GM18499 (cell line): ENCODE measurements at regions not wholly inside any gene's neighbourhood (a gene's known extent, or its start where the extent isn't known, plus 50 kb on each side); places are given as distances from the start of the nearest gene placed in this dataset.
"Not testable (repeated sequence)": the region's sequence is repeated elsewhere in the genome, so short reads cannot be mapped to it uniquely, and the experiment has no call there.

Experiments used
- ATAC-seq: cut with Tn5 transposase; IDR thresholded peaks from one replicate; pipeline ENCODE4 v1.9.1; 2021; ENCODE audit warnings: moderate number of reproducible peaks; ENCODE audit not compliant: insufficient read depth, unreplicated experiment

DNA sequence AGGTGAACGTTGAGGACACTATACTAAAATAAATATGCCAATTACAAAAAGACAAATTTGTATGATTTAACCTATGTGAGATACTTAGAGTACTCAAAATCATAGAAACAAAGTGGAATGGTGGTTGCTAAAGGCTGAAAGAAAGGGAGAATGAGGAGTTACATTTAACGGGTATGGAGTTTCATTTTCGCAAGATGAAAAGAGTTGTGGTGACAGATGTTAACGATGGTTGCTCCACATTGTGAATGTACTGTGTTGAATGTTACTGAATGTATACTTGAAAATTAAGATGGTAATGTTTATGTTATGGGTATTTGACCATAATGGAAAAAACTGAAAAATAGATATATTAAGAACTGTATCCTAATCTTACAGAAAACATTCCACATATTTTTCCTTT, 51.3 kb upstream of the MOCS2 start:
- ATAC-seq, result no peak

DNA sequence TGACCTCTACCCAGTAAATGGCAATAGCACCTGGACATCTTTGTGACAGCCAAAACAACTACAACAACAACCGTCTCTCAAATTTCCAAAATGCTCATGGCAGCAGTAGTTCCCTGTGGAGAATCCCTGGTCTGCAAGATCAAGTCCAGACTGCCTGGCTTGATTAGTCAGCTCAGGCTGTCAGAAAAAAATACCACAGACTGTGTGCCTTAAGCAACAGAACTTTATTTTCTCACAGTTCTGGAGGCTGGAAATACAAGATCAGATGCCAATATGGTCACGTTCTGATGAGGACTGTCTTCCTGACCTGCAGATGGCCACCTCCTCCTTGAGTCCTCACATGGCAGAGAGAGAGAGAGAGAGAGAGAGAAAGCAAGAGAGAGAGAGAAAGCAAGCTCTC, 52.3 kb upstream of the MOCS2 start:
- no peak for ATAC-seq

DNA sequence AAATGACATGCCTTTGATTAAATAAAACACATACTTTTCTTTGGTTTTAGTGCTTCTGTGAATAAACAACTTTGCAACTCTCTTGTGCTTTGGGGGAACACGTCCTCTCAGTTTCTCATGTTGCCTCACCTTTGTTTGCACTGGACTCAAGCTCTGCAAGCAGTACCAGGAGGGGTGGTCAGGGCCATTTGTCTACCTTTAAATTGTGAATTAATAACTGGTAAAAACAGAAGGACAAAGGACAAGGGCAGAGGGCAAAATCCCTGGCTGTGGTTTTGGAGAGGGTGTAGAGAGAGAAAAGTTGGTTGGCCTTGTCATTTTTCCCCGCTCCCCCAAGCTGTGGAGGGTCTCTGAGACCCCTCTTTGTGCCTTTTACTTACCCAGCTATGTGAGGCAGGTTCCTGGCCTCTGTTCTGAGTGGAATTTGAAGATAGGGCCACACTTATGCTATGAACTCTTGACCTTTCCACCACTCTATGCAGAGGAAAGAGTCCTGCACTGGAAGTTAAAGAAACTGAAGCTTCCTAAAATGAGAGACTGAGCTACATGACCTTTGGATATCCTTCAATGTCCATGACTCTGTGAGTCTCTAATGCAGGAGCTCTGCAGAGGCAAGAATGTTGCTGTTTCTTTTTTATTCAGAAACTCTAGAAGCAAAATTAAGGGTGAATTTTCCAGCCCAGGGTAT, 55.1 kb upstream of the MOCS2 start:
- no peak for ATAC-seq

DNA sequence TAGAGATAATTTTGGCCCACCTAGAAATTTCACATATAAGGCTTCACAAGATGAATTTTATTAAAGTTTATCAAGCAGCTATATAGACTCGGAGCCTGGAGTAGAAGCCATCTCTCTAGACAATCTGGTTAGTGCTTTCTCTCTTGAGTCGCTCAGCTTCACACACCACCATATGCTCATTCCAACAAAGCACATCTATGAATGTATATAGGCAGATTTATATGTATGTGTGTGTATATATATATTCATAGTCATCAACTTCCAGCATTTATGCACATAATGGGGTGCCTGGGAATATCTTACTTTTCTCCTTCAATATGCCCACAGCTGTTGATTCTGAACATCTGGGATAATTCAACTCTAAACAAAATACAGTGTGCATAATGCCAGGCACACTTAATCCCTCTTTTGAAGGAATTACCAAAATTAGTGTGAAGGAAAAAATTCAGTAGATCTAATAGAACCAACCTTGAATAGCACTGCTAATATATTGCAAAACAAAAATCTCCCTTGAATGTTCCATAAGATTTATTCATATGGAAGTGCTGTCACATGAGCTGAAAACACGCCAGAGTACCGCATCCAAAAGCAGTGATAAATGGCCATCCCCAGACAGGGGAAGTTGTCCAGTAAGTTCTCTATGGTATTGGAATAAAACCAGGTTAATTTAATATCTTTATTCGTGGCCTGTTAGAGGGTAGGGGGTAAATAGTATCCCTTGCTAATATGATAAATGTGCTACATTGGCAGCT, 56.0 kb upstream of the MOCS2 start:
- ATAC-seq, result no peak

DNA sequence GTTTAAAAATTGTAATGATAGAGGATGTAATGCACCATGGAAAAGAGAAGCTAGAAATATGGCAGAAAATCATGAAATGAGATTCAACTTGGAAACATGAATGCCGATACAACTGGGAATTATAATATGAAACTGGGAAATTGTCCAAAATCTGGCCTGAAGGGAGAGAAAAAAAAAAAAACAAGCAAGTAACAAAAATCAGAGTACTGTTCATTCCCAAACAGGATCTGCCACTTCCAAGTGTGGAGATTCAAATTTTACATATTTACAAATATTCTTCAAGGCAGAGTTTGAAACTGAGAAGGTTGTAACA, 56.6 kb upstream of the MOCS2 start:
- ATAC-seq, result no peak

DNA sequence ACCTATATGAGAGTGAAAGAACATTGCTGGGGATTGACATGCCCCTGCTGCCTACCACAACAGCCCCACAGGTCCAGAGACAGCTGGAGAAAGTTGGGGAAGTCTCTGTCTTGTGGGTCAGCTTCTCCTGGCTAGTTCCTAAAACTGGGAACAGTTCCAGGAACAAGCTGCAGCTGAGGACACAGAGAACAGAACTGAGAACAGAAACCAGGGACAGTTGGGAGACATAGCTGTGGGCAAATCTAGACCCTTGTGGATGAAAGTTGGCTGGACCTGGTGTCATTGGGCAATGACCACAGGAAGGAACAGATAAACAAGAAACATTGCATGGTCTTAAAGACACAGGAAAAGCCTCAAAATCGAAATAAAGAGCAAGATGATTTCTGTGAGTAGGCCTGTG, 58.3 kb upstream of the MOCS2 start:
- ATAC-seq, result no peak

DNA sequence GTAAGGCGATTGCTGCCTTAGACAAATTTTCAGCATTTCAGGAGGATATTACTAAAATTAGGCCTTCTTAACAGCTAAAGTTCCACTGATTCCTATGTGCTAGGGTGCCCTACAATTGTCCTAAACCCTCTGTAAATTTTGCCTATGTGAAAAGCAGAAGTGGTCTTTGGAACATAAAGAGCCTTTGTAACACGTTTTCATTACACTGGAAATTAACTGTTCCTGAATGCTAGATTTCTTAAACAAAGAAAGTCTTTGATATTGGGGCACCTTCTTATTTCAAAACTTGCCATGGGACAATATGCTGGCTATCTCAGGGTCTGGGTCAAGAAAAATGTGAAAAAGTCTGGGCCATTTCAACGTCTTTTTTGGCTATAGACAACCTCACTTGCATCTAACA, 60.4 kb upstream of the MOCS2 start:
- ATAC-seq, result no peak

DNA sequence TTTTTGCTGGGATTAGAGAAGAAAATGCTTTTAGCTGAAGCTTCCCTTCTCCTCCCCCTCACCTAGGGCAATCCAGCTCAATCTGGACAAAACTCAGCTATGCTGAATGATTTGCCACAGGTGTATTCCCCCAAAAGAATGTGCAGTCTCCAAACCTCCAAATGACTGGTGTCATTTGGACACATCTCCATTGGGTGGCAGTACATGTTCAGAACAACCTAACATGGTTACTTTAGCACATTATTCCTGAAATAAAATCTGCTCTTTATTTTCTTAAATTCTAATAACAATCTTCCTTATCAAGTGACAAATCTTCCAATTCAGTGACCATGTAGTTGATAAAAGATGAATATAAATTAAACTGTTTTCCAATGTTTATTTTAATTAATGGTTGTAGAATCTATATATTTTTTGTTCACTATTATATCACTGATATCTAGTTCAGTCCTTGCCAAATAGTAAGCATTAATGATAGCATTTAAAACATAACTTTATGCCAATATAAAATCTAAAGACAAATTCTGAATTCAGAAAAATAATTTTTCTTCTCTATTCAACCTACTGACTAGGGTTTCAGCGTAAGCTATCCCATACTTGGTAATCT, 61.3 kb upstream of the MOCS2 start:
- ATAC-seq, result no peak

DNA sequence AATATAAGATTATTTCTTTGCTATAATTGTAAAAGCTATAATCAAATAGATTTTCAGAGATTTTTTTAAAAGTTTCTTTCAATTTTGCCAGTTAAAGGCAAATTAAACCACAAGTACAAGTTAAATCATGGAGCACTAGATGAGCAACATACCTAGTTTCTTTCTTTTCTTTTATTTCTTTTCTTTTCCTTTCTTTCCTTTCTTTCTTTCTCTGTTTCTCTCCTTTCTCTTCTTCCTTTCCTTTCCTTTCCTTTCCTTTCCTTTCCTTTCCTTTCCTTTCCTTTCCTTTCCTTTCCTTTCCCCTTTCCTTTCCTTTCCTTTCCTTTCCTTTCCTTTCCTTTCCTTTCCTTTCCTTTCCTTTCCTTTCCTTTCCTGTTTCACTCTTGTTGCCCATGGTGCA, 62.5 kb upstream of the MOCS2 start:
- not testable (repeated sequence) for ATAC-seq

DNA sequence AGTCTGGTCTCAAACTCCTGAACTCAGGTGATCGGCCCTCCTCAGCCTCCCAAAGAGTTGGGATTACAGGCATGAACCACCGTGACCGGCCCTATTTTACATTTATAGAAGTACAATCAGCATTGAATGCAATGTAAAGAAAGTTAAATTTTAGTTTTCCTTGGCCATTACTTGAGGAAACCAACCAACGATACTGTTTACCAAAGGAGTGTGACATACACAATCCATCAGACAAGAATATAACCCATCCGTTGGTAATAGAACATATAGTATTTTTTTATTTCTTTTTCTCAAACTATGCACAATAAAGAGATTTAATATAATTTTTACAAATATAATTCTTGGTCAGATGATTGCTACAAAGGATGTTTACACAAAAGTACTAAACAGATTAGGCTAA, 63.1 kb upstream of the MOCS2 start:
- no peak for ATAC-seq

DNA sequence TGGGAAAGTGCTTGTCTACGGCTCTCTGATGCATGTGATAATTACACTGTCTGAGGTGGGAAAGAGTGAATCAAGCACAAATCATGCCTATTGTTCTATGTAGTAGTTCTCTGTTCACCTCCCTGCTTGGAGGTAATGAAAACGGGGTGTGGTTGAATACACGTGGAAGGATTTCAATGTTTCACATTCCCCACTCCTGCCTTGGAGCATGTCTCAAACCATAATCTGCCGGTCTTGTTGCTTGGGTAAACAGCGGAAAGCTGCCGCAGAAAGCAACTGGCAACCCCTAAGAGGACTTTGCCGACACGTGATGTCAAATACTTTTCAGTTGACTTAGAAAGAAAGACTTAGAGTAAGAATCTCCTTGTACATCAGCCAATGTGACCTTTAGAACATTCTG, 63.5 kb upstream of the MOCS2 start:
- no peak for ATAC-seq

DNA sequence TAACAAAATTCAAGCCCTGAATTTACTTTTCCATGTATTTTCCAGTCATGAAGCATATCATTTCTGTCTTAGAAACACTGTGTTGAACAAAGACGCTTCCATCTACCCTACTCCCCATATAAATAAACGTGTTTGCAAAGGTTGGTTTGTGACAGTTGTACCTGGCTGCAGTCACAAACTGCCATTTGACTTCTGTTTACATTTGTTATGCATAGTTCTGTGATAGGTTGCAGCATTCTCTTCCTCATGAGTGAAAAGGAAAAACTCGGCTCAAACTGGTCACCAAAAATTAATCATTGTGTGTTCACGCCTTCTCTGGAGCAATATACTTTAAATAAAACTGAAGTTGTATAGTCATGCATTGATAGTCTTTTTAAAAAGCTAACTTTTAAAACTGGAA, 69.3 kb upstream of the MOCS2 start:
- ATAC-seq, result no peak

DNA sequence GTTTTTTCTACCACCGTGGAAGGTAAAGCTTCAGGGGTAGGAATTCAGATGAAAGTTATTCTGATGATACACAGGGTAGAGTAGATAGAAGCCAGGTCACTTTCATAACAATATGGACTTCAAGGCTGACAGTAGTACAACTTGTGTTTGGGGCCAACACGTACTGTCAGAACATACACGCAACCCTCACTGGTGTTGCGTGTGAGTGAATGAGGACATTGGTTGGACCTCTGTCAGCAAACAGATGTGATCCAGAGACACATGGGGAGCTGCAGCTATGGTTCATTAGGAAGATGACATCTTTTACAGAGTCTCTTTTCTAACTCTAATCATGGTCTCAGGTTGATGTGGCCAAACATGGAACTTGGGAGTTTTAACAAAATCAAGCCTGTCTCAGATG, 70.1 kb upstream of the MOCS2 start:
- no peak for ATAC-seq

DNA sequence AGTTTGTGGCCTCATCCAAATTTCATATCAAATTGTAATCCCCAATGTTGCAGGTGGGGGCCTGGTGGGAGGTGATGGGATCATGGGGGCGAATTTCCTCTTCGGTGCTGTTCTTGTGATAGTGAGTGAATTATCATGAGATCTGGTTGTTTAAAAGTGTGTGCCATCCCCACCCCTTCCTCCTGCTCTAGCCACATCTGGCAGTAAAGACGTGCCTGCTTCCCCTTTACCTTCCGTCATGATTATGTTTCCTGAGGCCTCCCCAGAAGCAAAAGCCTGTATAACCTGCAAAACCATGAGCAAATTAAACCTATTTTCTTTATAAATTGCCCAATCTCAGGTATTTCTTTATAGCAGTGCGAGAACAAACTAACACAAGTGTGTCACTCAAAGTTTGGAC, 71.0 kb upstream of the MOCS2 start:
- ATAC-seq, result no peak

DNA sequence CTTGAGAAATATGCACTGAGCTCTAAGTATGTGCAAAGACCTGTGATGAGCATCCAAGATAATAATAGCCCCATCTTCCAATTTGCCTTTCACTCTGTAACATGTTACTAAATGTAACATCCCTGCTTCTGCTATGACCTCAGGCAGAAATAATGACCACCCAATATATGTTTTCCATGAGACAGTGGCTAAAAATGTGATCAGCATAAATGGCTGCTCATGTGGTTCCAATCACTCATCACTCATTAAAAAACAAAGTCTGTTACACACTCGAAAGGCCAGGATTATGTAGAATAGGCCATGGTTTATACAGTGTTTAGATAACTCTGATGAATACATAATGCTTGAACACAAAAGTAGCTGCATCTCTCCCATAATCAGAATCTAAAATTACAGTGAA, 71.4 kb upstream of the MOCS2 start:
- no peak for ATAC-seq

DNA sequence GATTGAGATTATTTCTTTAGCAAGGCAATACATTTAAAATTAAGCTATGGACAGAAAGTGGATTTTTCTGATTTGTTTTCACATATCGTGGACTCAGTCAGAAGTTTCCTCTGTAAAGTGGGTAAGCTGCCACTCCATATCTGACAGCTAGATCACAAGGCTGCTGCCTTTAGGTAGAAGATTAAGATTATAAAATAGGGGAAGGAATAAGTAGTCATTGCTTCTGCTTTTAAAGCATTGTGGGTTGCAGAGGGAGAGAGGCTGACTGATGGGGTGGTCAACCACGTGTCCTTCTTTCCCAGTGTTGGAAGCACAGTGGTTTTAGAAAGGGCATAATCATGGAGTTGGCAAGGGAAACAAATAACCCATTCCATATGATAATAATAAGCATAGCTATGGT, 74.3 kb upstream of the MOCS2 start:
- ATAC-seq, result no peak

DNA sequence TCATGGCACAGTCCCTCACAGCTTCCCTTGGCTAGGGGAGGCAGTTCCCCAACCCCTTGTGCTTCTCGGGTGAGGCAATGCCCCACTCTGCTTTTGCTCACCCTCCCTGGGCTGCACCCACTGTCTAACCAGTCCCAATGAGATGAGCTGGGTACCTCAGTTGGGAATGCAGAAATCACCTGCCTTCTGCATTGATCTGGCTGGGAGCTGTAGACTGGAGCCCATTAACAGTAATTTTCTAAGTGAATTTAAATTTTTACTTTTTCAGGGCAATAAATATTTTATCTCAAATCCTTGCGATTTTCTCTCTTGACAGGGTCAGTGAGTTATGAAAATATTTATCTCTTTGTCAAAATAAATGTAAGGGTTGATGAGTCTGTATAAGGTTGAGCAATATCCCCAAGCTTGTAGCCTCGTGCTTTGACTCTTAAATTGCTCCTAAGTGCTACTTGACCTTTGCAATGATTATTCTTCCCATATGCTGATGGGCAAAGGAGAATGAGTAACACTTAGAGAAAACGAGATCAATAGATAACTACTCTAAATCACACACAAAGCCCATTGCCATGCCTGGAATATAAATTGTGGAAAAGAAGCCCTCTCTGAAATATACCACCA, 82.1 kb upstream of the MOCS2 start:
- ATAC-seq, result no peak

DNA sequence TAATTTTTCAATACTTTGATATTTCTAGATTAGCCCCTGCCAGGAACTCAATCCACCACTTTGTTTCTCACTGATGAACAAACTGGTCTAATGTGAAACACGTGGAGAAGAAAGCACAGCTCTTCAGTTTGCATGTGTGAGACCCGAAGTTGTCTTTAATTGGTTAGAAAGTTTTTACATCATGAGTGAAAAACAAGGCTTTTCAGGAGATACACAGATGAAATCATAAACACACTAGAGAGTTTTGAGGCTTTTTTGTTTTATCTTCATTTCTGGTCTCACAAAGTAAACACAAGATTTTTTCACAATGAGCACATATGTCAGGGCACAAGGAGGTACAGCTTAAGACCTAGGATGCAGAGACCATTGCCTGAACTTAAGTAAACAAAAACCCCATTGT, 84.5 kb upstream of the MOCS2 start:
- ATAC-seq, result no peak

DNA sequence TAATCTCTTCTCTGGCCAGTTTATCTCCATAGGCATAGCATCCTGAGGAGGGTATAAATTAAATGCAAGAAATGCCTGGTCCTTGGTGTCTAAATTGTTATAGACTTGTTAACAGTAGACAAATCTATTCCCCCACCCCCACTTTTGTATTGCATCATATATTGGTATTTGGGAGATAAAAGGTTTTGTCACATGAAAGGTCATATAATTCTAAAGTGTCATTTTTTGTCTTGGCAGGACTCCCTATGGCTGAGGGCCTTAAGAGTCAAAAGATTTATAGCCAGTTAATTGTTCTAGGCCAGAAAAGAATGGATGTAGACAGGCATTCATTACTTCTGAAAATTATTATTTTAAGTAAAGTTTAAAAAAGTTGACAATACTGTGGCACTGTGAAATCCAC, 90.3 kb upstream of the MOCS2 start:
- no peak for ATAC-seq

DNA sequence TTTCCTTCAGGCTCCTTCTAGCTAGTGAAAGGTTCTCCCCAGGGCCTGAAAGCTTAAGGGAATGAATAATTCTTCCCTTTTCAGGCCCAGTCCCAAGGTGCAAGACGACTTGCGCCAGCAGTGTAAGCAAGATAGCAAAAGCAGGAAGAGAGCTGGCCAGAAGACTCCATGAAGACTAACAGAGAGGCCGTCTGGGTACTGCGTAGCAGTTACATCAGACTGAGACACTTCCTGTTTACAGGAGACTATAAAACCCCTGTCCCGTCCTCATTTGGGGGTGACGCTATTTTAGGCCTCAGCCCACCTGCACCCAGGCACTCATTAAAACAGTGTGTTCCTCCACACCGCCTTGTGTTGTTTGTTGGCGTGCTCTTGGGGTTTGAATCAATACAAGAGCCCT, 90.7 kb upstream of the MOCS2 start:
- ATAC-seq, result no peak

DNA sequence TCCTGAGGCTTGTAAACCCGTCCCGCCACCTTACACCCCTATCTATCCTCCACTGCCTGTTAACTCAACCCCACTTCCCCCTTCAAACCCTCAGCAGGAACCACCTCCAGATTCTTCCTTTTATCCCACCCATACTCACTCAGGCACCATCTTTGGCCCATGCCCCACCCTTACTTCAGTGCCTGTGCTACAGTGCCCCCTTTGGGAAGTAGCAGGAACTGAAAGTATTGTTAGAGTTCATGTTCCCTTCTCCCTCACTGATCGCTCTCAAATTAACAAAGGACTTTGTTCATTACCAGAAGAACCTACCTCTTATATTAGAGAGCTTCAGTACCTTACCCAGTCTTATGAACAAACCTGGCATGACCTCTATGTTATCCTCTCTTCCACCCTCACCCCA, 92.2 kb upstream of the MOCS2 start:
- no peak for ATAC-seq

DNA sequence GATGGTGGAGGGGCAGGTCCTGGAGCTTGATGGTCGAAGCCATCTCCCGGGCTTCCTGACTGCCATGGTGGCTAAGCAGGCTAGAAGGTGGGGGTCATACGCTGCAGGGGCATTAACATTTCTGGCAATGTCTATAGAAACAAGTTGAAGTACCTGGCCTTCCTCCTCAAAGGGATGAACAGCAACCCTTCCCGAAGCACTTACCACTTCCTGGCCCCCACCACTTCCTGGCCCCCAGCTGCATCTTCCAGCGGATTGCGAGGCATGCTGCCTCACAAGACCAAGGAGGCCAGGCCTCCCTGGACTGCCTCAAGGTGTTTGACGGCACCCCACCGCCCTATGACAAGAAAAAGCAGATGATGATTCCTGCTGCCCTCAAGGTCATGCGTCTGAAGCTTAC, 97.0 kb upstream of the MOCS2 start:
- no peak for ATAC-seq
